Skeletal muscle tissue (tissue), 3 donors: ENCODE measurements at regions not wholly inside any gene's neighbourhood (a gene's known extent, or its start where the extent isn't known, plus 50 kb on each side); places are given as distances from the start of the nearest gene placed in this dataset.

Experiments
- H3K27ac ChIP-seq: one replicate; pipeline ENCODE4 v1.7.0; 2013; ENCODE audit warnings: mild to moderate bottlenecking, low read depth, low read length, inconsistent platforms
- H3K27me3 ChIP-seq, 3 donors: one replicate each; pipeline ENCODE4 v1.7.0; 2013; ENCODE audit warnings: low read length in 3 of 3; ENCODE audit not compliant: control insufficient read depth in 3 of 3, insufficient read depth in 3 of 3
- H3K36me3 ChIP-seq, 3 donors: one replicate each; pipeline ENCODE4 v1.7.0; 2013; ENCODE audit warnings: low read length in 3 of 3; ENCODE audit not compliant: control insufficient read depth in 3 of 3, insufficient read depth in 3 of 3
- H3K4me1 ChIP-seq, 3 donors: one replicate each; pipeline ENCODE4 v1.7.0; 2013; ENCODE audit warnings: low read length in 3 of 3, mild to moderate bottlenecking in 3 of 3; ENCODE audit not compliant: control insufficient read depth in 3 of 3, insufficient read depth in 3 of 3
- H3K4me3 ChIP-seq, 3 donors: one replicate each; pipeline ENCODE4 v1.7.0; 2013; ENCODE audit warnings: low read length in 3 of 3
- H3K9ac ChIP-seq, 3 donors: one replicate each; pipeline ENCODE4 v1.7.0; 2013; ENCODE audit warnings: low read length in 3 of 3, mild to moderate bottlenecking in 3 of 3, moderate library complexity in 2 of 3, low read depth in 1 of 3
- H3K9me3 ChIP-seq, 3 donors: one replicate each; pipeline ENCODE4 v1.7.0; 2013; ENCODE audit warnings: low read length in 3 of 3; ENCODE audit not compliant: control insufficient read depth in 3 of 3
- donor health status: Osteomylitis.

DNA sequence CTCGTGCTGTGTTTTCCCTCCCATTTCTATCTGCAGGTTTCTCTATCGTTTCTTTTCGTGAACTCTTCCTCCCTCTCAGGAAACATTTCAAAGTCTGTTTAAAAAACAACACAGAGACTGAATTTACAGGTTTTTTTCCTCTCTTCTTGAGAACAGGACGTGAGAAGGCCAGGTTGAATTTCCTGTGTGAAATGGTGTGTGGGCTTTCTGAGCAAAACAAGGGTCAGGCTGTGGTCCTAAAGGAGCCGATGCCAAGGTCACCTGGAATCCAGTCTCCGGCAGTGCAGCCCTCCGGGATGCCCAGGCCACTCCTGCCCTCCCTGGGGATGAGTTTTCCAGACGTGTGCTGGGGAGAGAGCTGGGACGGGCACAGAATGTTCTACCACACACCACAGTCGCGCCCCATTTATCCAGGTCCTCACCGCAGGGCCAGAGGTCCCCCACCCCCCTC is 62.7 kb upstream of the RUNX3 start:
- Histone ChIP-seq H3K4me3 (no peak overlapping the region), H3K9ac (no peak overlapping the region), H3K27ac (no peak overlapping the region), H3K4me1 (no peaks in the 10 kb centered on the region), H3K36me3 (no peaks in the 10 kb centered on the region), H3K9me3 (peaks cover 0 to 5% (median 3%) of the 10 kb centered on the region in 3 donors), H3K27me3 (peaks cover 18 to 41% (median 36%) of the 10 kb centered on the region in 3 donors)

DNA sequence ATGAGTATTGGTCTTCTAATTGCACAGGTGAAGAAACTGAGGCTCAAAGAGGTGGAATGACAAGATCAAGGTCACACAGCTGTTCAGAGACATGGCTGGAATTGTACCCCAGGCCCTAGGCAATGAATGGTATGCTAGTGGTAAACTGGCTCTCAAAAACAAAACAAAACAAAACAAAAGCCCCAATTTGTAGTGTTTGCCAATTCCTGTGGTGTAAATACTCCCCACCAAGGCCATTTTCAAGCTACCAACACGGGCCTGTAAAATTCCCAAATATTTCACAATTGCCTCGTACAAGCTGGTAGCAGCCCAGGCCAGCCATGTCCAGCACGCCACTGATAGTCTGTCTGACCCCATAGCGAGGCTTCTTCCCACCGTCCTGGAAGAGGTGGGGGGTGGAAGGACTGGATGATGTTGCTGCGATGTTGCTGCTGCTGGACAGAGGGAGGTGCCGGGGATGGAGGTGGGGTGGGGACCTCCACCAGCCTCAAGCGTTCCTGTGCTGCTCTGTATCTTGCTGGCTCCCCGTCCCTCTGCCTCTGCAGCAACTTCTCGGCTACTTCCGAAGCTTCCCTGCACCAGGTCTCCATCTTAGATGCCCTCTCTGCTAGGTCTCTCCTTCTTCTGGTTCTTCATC is 62.2 kb upstream of the RUNX3 start:
- no peaks in the 10 kb centered on the region for H3K4me1 ChIP-seq
- no peak overlapping the region for H3K4me3 ChIP-seq
- peaks cover 0 to 5% (median 3%) of the 10 kb centered on the region in 3 donors for H3K9me3 ChIP-seq
- no peak overlapping the region for H3K9ac ChIP-seq
- H3K36me3 ChIP-seq: no peaks in the 10 kb centered on the region
- H3K27me3 ChIP-seq: peaks cover 18 to 44% (median 36%) of the 10 kb centered on the region in 3 donors
- H3K27ac ChIP-seq: no peak overlapping the region

DNA sequence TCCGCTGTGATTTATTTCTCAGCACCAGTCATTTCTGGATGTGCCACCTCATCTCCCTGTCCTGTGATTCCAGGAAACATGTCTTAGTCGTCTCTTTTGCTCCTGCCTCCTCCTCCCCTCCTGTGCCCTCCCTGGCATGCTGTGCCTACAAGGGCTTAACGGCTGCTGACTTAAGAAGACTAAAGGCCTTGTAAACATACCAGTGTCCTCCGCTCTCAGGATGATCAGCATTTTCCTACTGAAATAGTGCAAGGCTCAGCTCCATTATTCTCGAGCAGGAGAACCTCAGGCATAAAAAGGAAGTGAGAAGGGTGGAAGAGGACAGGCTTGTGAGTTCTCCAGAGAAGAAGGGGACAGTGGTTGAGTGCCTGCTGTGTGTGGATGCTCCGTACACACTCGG is 61.6 kb upstream of the RUNX3 start:
- Histone ChIP-seq H3K9ac (no peak overlapping the region), H3K9me3 (peaks cover 0 to 5% (median 3%) of the 10 kb centered on the region in 3 donors), H3K27ac (no peak overlapping the region), H3K4me3 (no peak overlapping the region), H3K27me3 (peaks cover 18 to 45% (median 36%) of the 10 kb centered on the region in 3 donors), H3K36me3 (no peaks in the 10 kb centered on the region), H3K4me1 (peaks cover 0 to 2% (median 0%) of the 10 kb centered on the region in 3 donors)

DNA sequence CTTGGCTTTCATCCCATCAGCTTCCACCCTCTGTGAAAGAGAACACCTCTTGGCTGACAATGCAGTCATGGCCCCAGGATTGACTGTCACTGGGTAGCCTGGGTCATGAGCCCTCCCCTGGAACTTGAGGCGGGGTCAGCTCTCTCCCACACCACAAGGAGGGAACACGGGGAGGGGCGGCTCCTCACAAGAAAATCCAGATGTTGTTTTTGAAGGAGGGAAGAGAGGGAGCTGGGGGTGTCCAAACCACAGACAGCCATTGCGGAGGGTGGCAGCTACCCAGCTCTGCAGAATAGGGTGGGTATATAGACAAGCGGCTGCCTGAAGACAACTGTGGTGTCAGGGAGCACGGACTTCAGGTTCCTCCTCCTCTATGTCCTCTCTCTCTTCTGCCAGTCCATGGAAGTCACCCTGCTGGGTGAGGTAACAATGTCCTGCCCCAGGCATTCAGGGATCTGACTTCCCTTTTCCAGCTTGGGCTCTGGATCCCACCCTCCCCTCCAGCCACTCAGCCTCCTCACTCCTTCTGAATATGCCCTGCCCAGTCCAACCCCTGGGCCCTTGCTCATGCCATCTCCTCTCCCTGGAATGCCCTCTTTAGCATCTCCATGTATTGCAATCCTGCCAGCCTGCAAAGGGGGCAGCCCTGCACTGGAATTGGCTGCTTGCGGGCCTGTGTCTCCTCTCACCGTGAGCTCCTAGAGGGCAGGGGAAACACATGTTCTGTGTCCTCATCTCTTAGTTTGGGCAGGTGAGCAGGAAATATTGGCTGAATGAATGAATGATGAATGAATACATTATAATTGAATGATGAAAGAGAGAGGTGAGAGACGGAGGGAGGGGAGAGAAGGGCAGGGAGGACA is 60.9 kb upstream of the RUNX3 start:
- Histone ChIP-seq H3K9ac (no peak overlapping the region), H3K9me3 (peaks cover 0 to 5% (median 3%) of the 10 kb centered on the region in 3 donors), H3K4me1 (peaks cover 0 to 5% (median 0%) of the 10 kb centered on the region in 3 donors), H3K27ac (no peak overlapping the region), H3K27me3 (peaks cover 18 to 45% (median 36%) of the 10 kb centered on the region in 3 donors), H3K36me3 (no peaks in the 10 kb centered on the region), H3K4me3 (no peak overlapping the region)

DNA sequence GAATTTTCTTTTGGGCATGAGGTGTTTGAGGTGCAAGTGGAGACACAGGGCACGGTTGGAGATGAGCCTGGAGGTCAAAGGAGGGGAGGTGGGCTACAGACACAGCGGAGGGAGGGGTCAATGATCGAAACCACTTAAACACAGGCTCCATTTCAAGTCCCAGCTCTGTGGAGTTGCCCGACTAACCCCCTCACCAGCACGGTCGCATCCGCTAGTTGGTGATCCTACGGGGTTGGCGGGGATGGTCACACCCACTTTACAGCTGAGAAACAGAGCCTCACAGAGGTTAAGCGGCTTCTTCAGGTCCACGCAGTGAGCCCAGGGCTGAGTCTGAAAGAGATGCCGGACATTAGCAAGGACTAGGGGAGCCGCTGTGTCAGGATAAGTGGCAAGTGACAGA is 60.1 kb upstream of the RUNX3 start:
- H3K9ac ChIP-seq: no peak overlapping the region
- H3K36me3 ChIP-seq: no peaks in the 10 kb centered on the region
- H3K27me3 ChIP-seq: peaks cover 18 to 45% (median 36%) of the 10 kb centered on the region in 3 donors
- no peak overlapping the region for H3K4me3 ChIP-seq
- peaks cover 0 to 5% (median 3%) of the 10 kb centered on the region in 3 donors for H3K9me3 ChIP-seq
- H3K27ac ChIP-seq: no peak overlapping the region
- peaks cover 0 to 5% (median 0%) of the 10 kb centered on the region in 3 donors for H3K4me1 ChIP-seq

DNA sequence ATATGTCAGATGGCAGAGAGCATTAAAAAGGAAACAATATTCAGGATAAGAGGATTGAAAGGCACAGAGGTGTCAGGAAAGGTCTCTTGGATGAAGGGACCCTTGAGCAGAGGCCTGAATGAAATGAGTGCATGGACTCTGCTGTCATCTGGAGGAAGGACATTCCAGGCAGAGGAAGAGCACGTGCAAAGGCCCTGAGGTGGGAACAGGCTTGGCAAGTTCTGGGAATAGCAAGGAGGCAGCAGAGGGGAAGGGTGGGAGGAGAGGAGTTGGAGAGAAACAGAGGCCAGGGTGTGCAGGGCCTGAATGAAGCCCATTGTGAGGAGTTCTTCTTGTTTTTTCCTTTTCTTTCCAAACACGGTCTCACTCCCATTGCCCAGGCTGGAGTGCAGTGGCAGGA is 59.0 kb upstream of the RUNX3 start:
- Histone ChIP-seq H3K27ac (no peak overlapping the region), H3K4me1 (peaks cover 0 to 5% (median 0%) of the 10 kb centered on the region in 3 donors), H3K36me3 (no peaks in the 10 kb centered on the region), H3K9ac (no peak overlapping the region), H3K9me3 (peaks cover 0 to 5% (median 3%) of the 10 kb centered on the region in 3 donors), H3K27me3 (peaks cover 17 to 47% (median 38%) of the 10 kb centered on the region in 3 donors), H3K4me3 (no peak overlapping the region)

DNA sequence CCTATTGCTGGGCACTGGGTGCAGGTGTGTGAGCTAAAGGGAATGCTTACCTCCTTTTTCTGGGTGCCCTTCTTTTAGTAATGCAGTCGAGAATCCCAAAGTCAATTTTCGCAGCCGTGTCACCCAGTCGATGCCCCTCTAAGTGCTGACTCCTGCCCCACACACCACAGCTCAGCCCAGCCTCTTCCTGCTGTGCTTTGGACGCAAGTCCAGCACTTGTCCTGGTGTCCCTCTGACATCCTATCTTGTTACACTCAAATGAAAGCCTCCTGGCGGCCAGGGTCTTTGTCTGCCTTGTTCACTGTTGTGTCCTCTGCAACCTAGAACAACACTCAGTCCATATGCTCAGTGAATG is 58.5 kb upstream of the RUNX3 start:
- H3K27me3 ChIP-seq: peaks cover 13 to 41% (median 38%) of the 10 kb centered on the region in 3 donors
- H3K9ac ChIP-seq: no peak overlapping the region
- H3K4me1 ChIP-seq: peaks cover 0 to 5% (median 0%) of the 10 kb centered on the region in 3 donors

DNA sequence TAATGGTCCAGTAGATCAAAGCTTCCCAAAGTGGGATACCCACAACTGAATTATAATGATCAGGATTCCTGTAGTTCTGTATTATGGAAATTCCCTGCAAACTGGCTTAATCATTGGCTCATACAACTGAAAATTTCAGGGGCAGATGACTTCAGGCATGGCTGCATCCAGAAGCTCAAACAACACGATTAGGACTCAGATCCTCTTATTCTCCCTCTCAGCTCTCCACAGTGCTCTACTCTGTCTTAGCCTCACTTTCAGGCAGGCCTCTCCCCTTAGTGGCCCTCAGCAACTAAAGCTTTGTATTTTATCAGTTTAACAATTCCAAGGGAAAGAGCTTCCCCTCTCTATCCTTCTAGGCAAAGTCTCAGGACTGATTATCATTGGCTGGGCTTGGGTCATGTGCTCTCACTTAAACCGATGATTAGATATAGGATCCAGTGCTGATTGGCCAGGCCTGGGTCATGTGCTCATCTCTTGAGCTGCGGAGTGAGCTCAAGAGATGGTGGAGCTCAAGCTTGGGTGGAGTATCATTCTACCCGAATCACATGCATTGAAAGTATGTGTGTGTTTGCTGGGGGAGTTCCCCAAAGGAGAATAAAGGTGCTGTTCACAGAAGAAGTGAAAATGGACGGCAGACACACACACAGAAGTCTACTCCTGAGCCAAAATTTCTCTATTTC is 57.9 kb upstream of the RUNX3 start:
- Histone ChIP-seq H3K27me3 (peaks cover 13 to 41% (median 40%) of the 10 kb centered on the region in 3 donors), H3K36me3 (no peaks in the 10 kb centered on the region), H3K27ac (no peak overlapping the region), H3K4me1 (peaks cover 0 to 5% (median 0%) of the 10 kb centered on the region in 3 donors), H3K9ac (no peak overlapping the region), H3K4me3 (no peak overlapping the region), H3K9me3 (peaks cover 0 to 5% (median 3%) of the 10 kb centered on the region in 3 donors)

More for the DNA sequence above, 58.5 kb upstream of the RUNX3 start:
- Histone ChIP-seq H3K4me3 (no peak overlapping the region), H3K9me3 (peaks cover 0 to 5% (median 3%) of the 10 kb centered on the region in 3 donors), H3K27ac (no peak overlapping the region), H3K36me3 (no peaks in the 10 kb centered on the region)

DNA sequence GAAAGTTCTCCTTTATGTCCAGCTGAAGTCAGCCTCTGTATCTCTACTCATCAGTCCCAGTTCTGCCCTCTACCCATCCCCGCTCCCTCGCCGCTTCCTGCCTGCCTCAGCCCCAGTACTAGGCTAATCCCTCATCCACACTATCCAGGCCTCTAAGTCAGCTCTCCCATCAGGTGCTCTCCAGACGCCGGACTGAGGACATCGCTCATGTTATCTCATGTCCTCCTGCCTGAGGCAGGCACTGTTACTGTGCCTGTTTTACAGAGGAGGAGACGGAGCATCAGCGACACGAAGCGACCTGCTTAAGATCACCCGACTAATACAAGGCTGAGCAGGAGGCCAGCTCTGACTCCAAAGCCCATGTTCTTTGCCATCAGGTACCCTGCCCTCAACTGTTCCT is 57.3 kb upstream of the RUNX3 start:
- H3K36me3 ChIP-seq: no peaks in the 10 kb centered on the region
- peaks cover 13 to 39% (median 38%) of the 10 kb centered on the region in 3 donors for H3K27me3 ChIP-seq
- no peak overlapping the region for H3K27ac ChIP-seq
- H3K9me3 ChIP-seq: peaks cover 0 to 5% (median 2%) of the 10 kb centered on the region in 3 donors
- H3K4me1 ChIP-seq: peaks cover 0 to 5% (median 0%) of the 10 kb centered on the region in 3 donors
- H3K4me3 ChIP-seq: no peak overlapping the region
- H3K9ac ChIP-seq: no peak overlapping the region
